ENCODE measurements at regions not wholly inside any gene's neighbourhood (a gene's known extent, or its start where the extent isn't known, plus 50 kb on each side); places are given as distances from the start of the nearest gene placed in this dataset.

DNA sequence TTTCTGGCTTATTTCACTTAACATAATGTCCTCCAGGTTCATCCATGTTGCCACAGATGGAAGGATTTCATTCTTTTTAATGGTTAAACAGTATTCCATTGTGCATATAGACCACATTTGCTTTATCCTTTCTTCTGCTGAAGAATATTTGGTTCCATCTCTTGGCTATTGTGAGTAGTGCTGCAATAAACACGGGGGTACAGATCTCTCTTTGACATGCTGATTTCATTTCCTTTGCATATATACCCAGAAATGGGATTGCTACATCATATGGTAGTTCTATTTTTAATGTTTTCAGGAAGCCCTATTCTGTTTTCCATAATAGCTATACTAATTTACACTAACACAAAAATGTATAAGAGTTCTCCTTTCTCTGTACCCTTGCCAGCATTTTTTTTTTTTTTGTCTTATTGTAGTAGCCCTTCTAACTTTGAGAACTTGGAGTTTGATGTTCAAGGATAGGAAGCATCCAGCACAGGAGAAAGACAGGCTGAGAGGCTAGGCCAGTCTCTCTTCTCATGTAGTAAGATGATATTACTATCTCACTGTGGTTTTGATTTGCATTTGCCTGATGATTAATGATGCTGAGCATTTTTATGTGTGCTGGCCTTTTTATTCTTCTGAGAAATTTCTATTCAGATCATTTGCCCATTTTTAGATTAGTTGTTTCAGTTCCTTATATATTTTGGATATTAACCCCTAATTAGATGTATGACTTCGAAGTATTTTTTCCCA lies 592.2 kb upstream of the ZNF608 start:
- H3K27ac ChIP-seq = no peak overlapping the region
- TF ChIP-seq CTCF (conservative IDR thresholded peaks at IDR 0.05) = no peak

- TF ChIP-seq CTCF (conservative IDR thresholded peaks at IDR 0.05) = no peak
- H3K27ac ChIP-seq = no peak overlapping the region
These were observed 595.0 kb upstream of the ZNF608 start for GRCh38 chr5:125341436-125341835.

- TF ChIP-seq CTCF (conservative IDR thresholded peaks at IDR 0.05) = no peak
- H3K27ac ChIP-seq = no peak overlapping the region
These were observed 596.6 kb upstream of the ZNF608 start for GRCh38 chr5:125343015-125343414.

- TF ChIP-seq CTCF (conservative IDR thresholded peaks at IDR 0.05) = no peak
These were observed 599.9 kb upstream of the ZNF608 start for GRCh38 chr5:125346316-125346715.

DNA sequence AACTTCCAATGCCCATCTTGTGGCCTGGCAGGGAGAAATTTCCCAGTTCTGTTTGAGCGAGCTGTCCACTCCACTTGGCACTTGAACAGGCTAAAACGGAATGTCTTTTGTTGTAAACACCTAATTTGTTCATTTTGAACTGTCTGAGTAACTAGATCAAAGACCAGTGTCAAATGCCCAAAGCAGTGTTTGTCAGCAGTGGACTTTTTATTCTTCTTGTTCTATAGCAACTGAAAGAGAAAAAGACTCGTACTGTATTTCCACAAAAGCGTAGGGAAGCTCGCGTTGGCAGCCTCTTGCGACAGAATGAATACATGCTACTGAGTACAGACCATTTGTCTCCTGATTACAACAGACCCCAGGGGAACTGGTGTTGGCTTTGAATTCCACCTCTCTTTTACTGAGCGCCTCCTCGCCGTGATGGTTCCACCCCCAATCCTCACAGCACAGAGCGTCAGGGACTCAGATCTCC lies 601.8 kb upstream of the ZNF608 start:
- TF ChIP-seq CTCF (conservative IDR thresholded peaks at IDR 0.05) = no peak
- H3K27ac ChIP-seq = no peak overlapping the region

More at GRCh38 chr5:125346316-125346715, 599.9 kb upstream of the ZNF608 start:
- no peak overlapping the region for H3K27ac ChIP-seq

- TF ChIP-seq CTCF (conservative IDR thresholded peaks at IDR 0.05) = no peak
- no peak overlapping the region for H3K27ac ChIP-seq
These were observed 602.7 kb upstream of the ZNF608 start for GRCh38 chr5:125348936-125349831.

- H3K27ac ChIP-seq = no peak overlapping the region
- TF ChIP-seq CTCF (conservative IDR thresholded peaks at IDR 0.05) = no peak
These were observed 611.2 kb upstream of the ZNF608 start for GRCh38 chr5:125357660-125358059.

All from VCaP (cell line).